H1 (cell line): ENCODE measurements at regions not wholly inside any gene's neighbourhood (a gene's known extent, or its start where the extent isn't known, plus 50 kb on each side); places are given as distances from the start of the nearest gene placed in this dataset.

Experiments
- CHD7 ChIP-seq: fragments of 300-600 bp; sonication (generic); IDR thresholded peaks from 2 replicates; pipeline ENCODE4 v1.7.1; 2012; ENCODE audit warnings: low read length, moderate library complexity, mild to moderate bottlenecking, inconsistent platforms; ENCODE audit not compliant: insufficient replicate concordance

- no peak for TF ChIP-seq CHD7
- TF ChIP-seq, all 59 proteins: peak for 0
Observed at GRCh38 chr12:28807535-28807934, 341.5 kb upstream of the FAR2 start (continued).
